ENCODE measurements at regions not wholly inside any gene's neighbourhood (a gene's known extent, or its start where the extent isn't known, plus 50 kb on each side); places are given as distances from the start of the nearest gene placed in this dataset.

DNA sequence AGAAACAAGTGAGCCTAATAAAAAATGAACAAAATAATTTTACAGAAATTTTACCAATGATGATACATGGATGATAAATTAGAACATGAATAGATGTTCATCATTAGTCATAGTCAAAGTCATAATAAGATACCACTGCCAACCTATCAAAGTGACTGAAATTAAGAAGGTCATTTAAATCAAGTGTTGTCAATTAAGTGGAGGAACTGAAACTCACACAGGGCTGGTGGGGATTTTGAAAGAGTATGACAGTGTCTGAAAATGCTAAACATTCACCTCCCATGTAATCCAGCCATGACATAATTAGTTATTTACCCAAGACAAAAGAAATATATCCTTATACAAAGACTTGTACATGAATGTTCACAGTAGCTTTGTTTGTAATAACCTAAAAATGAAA, 57.1 kb upstream of the DYNC1I1 start:
- H3K9ac ChIP-seq (ENCODE audit: low read depth, low read length), result no peak overlapping the region
- no peak overlapping the region for H4K91ac ChIP-seq (ENCODE audit: insufficient read depth, low read depth, low read length)
- no peak overlapping the region for H3K23ac ChIP-seq (ENCODE audit: low read depth, low read length)
- ChIA-PET CTCF (no interaction called here), POLR2A (ENCODE audit: unreplicated experiment) (no interaction called here)
- no peak overlapping the region for H3K4ac ChIP-seq (ENCODE audit: low read depth, low read length)
- DNase-seq (no peak), ATAC-seq (ENCODE audit: low read depth) (no peak)
- H3K79me1 ChIP-seq (ENCODE audit: low read depth in 1 of 2, low read length in 2 of 2), result no peaks in the 10 kb centered on the region
- H3K36me3 ChIP-seq (ENCODE audit: control insufficient read depth, insufficient read depth, low read length), result no peaks in the 10 kb centered on the region
- H3K9me1 ChIP-seq (ENCODE audit: insufficient read depth, low read length), result no peaks in the 10 kb centered on the region
- H2AK9ac ChIP-seq (replicated peaks; ENCODE audit: low read depth, low read length, poor library complexity), result no peak overlapping the region
- no peaks in the 10 kb centered on the region for H3K4me1 ChIP-seq (ENCODE audit: control insufficient read depth, insufficient read depth, low read length)
- H3K27ac ChIP-seq (ENCODE audit: insufficient read depth, low read length), result no peak overlapping the region
- H4K20me1 ChIP-seq (ENCODE audit: insufficient read depth, low read length), result no peaks in the 10 kb centered on the region
- no peak overlapping the region for H2BK5ac ChIP-seq (ENCODE audit: low read depth, low read length, poor library complexity, severe bottlenecking)
- no peak overlapping the region for H3K56ac ChIP-seq (ENCODE audit: extremely low read depth, insufficient read depth, low read length)
- H4K5ac ChIP-seq (ENCODE audit: low read depth, low read length), result no peak overlapping the region
- no peak overlapping the region for H3K4me2 ChIP-seq (ENCODE audit: low read depth, low read length)
- H3K27me3 ChIP-seq (ENCODE audit: control insufficient read depth, insufficient read depth, low read length), result no peaks in the 10 kb centered on the region
- no peaks in the 10 kb centered on the region for H3K9me3 ChIP-seq (ENCODE audit: control insufficient read depth, insufficient read depth, low read length)
- no peak overlapping the region for H2BK120ac ChIP-seq (ENCODE audit: low read depth, low read length)
- no TSS peak for BruUV-seq (replicated peaks)
- no peak overlapping the region for H3K4me3 ChIP-seq (ENCODE audit: insufficient read depth, low read depth, low read length)
- no peak overlapping the region for H4K8ac ChIP-seq (ENCODE audit: low read depth in 2 of 2, low read length in 2 of 2)
- intact Hi-C loops (cut with micrococcal nuclease) (no loop called here), dilution Hi-C loops (cut with HindIII; ENCODE audit: low sequenced_read_pairs, unreplicated experiment) (no loop called here), in situ Hi-C loops (cut with MboI; ENCODE audit: low sequenced_read_pairs) (no loop called here)
- TF ChIP-seq FOS (IDR thresholded peaks at IDR 0.05; ENCODE audit: low read depth, low read length) (no peak), MXI1 (IDR thresholded peaks at IDR 0.05; ENCODE audit: borderline replicate concordance, low read depth, low read length) (no peak), MAFK (IDR thresholded peaks at IDR 0.05; ENCODE audit: low read depth, low read length) (no peak), CEBPB (IDR thresholded peaks at IDR 0.05; ENCODE audit: low read depth, low read length) (no peak), RFX5 (IDR thresholded peaks at IDR 0.05; ENCODE audit: low read depth, low read length) (no peak), MAZ (IDR thresholded peaks at IDR 0.05; ENCODE audit: borderline replicate concordance, low read depth, low read length) (no peak), CTCF (conservative IDR thresholded peaks at IDR 0.05; ENCODE audit: low read depth, low read length) (no peak)
- TF ChIP-seq, protein P1, sequence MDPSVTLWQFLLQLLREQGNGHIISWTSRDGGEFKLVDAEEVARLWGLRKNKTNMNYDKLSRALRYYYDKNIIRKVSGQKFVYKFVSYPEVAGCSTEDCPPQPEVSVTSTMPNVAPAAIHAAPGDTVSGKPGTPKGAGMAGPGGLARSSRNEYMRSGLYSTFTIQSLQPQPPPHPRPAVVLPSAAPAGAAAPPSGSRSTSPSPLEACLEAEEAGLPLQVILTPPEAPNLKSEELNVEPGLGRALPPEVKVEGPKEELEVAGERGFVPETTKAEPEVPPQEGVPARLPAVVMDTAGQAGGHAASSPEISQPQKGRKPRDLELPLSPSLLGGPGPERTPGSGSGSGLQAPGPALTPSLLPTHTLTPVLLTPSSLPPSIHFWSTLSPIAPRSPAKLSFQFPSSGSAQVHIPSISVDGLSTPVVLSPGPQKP (IDR thresholded peaks at IDR 0.05; ENCODE audit: borderline replicate concordance, low read depth, low read length), result no peak
- H2BK15ac ChIP-seq (ENCODE audit: low read depth, low read length), result no peak overlapping the region
- no peak overlapping the region for H3K18ac ChIP-seq (ENCODE audit: low read depth, low read length)
- no peak overlapping the region for H2AK5ac ChIP-seq (ENCODE audit: low read depth, low read length)
- H2BK20ac ChIP-seq (ENCODE audit: low read depth, low read length), result no peak overlapping the region
- no peak overlapping the region for H2AFZ ChIP-seq (replicated peaks; ENCODE audit: low read length, poor library complexity)
- no peak overlapping the region for H3K14ac ChIP-seq (replicated peaks; ENCODE audit: low read depth, low read length)
